GM19468 (cell line): ENCODE measurements at regions not wholly inside any gene's neighbourhood (a gene's known extent, or its start where the extent isn't known, plus 50 kb on each side); places are given as distances from the start of the nearest gene placed in this dataset.

ENCODE experiments used
- ATAC-seq: cut with Tn5 transposase; IDR thresholded peaks from one replicate; pipeline ENCODE4 v1.9.1; 2021; ENCODE audit warnings: mild to moderate bottlenecking, moderate library complexity, moderate number of reproducible peaks; ENCODE audit not compliant: unreplicated experiment; ENCODE audit errors: extremely low read depth

DNA sequence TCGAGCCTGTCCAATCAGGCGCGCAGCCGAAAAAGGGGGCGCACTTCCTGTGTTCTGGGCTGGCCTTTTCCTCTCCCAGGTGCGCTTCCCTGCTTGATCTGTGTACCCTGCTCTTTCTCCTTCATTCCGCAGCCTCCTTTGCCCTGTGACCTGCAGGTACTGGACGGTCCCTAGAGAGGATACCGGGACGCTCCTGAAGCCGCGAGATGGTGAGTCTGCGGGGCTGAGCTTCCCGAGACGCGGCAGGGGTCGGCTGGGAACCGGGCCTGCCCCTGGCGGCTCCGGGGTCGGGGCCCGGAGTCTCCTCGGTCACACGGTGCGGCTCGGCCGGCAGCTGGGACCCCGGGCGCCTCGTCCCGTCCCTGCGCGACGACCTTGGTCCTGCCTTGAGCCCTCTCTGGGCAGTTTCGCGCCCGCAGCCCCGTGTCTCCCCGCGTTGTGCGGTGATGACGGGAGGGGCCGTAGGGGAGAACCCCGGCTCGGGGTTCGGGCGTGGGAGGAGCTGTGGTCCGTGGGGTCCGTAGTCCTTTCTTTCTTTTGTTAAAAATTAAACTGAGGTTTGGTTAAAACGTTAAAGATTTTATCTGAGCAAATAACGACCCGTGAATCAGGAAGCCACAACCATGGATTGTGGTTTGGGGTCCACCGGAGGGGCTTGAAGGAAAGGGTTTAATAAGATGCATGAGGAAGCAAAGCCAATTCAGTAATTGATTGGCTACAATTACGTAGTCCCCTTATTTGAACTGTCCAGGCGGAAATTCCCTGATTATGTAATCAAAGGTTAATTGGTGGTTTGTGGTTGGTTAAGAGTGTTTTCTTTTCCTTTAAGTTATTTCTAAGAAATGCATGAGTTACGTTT, 172.8 kb upstream of the ZNF267 start:
- peak; percentile 28 for ATAC-seq

DNA sequence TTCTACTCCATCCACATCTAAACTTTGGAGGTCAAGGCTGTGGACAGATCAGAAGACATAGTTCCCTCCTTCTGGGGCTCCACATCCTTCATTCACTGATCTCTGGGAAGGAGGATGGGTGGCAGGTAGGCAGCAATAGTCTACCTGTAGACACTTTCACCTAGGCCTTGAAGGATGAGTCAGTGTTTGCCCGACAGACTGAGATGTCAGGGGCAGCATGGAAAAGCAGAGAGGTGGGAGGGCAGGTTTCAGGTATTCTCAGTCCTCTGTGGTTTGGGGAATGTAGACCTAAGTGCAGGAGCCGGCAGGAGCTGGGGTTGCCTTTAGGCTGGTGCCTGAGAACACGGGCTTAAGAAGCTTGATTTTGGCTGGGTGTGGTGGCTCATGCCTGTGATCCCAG, 171.9 kb upstream of the ZNF267 start:
- no peak for ATAC-seq

DNA sequence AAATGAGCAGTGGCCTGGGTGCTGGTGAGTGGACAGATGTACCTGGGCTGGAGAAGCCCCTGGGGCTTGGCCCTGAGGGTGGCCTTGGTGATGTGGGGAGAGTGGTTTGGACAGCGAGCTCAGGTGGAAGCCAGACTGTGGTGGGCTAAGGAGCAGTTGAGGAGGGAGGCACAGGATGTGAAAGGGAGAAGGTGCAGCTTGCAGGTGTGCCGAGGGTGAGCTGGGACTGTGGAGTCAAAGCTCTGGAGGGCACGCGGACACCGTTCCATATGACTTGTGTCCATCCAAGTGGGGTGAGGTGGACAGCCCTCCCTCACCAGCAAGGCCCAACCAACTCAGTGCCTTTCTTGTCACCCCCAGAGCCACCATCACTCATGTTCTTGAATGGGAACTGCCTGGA, 170.8 kb upstream of the ZNF267 start:
- ATAC-seq: no peak

DNA sequence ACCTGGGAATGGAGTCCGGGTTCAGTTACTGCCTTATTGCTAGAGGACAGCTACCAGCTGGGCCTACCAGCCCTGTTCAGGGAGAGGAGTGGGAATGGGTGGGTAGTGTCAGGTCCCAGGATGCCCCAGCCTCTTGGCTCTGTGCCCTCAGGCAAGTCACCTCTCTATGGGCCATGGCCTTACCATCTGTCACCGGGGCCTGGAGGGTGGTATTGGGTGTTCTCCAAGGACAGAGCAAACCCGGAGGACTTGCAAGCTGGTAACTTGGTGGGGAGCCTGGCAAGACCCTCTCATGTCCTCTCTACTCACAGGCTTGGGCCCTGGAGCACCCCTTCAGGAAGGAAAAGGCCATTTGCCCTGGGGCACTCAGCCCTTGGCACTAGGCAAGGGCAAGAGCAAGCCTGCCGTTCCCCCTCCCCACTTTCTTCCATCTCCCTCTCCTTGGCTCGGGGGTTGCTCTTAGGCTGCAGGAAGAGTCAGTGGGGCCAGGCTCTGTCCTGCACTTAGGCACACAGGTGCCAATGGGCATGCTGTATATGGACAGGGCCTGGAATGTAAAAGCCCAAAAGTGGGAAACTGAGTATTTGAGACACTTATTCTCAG, 170.0 kb upstream of the ZNF267 start:
- ATAC-seq: no peak

DNA sequence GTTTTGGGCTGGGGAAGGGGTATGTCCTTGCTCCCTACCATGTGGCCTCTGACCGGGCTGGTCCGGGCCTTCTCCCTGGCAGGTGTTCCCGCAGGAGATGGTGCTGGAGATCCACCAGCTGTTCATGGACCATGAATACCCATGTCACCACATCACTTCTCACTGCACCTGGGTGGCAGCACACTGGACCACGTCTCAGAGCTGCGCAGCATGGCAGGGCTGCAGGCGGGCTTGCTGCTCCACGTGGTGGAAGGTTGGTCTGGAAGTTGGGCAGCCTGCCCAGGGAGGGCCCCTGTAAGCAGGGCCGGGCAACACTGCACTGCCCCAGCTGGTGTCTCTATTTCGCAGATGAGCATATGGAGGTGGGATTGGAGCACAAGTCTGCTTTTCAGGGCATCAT, 169.5 kb upstream of the ZNF267 start:
- ATAC-seq: no peak

DNA sequence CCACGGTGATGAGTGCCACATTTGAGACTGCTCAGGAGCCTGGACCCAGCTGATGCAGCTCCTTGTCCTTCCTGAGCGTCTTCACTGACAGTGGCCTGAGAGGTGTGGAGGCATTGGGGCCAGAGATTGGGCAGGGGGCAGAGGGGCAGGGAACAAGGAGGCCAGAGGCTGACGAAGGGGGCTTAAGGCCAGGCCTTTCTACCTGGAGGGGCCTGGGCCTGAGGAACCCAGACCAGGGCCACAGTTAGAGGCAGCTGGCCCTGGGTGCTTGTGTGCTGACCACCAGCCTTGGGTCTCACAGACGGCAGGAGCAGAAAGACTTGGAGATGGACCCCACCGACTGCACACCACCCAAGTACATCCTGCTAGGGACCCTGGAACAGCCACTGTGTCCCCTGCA, 168.2 kb upstream of the ZNF267 start:
- no peak for ATAC-seq

DNA sequence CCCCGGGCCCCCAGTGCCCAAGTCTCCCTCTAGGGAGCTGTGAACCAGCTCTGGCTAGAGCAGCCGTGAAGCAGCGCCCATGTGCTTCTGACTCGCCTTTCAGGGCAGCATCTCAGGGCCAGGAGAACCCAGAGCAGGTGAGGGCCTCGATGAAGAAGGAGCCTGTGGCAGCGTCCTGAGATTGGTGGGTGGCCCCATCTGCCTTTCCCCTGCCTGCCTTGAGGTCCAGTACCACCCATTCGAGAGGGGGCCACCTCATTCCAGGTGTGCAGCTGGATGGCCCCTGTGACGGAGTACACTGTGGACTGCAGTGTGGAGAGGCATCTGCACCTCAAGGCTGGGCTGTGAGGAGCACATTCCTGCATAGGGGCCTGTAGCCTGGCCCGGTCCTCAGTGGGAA, 167.3 kb upstream of the ZNF267 start:
- ATAC-seq: no peak

DNA sequence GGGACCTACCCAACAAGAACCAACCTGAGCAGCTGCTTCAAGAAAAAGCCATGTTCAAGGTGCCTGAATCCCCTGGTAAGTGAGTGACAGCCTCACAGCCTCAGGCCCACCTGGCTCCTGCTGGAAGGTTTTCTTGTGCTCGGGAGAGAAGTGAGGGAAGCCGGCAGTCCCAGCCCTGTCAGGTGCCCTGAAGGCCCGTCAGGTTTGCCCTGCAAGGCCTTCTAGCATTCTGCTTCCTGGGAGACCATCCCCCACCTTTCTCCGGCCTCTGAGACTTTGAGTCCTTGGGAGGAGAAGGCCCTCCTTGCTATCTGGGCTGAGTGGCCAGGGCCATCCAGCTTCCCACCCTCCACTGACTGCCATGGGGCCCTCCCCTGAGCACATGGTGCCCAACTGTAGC, 166.7 kb upstream of the ZNF267 start:
- no peak for ATAC-seq

DNA sequence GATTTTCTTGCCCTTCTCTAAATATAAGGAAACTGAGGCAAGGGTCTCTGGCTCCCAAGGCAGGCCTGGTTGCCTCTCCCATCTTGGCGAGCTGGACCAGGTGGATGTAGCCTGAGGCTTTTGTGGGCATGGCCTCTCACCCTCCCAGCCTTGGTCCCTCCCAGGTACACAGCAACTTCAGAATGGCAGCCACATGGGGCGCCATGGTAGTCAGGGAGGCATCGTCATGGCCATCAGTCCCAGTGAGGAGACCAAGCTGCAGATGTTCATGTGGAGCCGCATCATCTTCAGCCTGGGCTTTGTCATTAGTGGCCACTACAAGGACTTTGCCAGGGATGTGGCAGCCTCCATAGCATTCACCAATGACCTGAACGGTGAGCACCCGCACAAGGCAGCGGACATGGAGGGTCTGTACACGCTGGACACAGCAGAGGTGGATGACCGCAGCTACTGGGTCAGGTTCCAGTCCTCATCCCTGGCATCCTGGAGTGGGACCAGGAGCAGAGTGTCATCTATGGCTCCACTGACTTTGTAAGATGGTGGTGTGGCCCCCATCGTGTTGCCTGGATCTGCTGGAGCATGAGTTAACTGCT, 165.8 kb upstream of the ZNF267 start:
- ATAC-seq: no peak

DNA sequence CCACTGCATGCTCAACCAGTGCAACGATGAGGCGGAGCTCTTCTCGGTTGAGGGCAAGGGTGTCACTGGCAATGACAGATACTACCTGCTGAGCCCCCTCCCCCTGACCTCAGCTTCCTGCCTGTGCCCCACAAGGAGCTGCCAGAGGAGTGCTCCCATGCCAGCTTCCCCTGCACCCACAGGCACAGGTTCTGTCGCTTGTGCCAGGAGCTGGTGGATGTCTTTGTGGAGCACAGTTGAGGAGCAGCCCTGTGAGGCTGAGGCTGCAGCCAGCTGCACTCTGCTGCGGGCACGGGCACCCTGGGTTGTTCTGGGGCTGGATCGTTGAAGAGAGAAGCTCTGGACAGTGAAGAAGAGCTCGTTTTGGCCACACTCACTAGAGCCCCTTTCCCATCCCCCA, 165.3 kb upstream of the ZNF267 start:
- no peak for ATAC-seq

DNA sequence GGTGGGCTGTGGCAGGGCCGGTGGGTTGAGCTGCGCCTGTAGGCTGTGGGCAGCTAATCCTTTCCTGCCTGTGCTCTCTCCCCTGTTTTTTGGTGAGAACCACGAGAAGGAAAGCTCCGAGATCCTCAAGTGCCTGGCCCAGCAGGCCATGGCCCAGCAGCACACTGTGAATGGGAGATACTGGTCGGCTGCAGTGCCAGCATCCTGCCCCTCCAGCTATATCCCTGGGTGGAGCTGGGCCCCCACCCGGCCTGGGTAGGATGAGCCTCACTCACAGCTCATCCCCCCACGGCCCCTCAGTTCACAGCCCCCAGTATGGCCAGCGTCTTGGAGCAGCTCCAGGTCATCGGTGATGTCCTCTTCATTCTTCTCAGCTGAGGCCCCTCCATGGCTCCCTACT, 164.4 kb upstream of the ZNF267 start:
- ATAC-seq: no peak

DNA sequence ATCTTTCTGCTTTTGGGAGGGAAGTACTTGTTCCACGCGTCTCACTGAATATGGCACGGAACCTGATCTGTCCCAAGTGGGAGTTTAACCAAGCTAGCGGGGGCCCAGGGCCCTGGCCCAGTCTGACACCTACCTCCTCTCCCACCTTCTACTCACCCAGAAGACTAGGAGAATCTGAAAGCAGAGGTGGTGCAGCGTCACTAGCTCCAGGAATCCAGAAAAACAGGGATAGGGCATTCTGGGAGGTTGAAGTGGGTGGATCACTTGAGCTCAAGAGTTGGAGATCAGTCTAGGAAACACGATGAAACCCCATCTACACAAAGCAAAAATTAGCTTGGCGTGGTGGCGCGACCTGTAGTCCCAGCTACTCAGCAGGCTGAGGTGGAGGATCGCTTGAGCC, 163.5 kb upstream of the ZNF267 start:
- no peak for ATAC-seq

DNA sequence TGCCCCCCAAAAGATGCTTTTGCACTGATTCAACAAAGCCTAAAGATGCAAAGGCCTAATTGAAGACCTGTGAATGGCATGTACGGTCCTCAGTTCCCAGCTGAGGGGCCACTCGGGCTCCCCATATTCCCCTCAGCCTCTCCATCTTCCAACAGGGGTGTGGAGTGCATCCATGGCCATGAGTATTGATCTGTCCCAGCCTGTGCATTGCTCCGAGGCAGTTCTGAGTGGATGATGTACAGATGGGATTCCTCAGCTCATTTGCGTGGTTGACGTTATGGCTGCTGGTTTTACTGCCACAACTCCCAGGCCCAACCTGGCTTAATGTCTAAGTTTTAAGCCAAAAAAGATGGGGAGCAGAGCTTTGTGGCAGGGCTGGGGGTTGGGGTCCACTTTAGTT, 162.7 kb upstream of the ZNF267 start:
- ATAC-seq: no peak

DNA sequence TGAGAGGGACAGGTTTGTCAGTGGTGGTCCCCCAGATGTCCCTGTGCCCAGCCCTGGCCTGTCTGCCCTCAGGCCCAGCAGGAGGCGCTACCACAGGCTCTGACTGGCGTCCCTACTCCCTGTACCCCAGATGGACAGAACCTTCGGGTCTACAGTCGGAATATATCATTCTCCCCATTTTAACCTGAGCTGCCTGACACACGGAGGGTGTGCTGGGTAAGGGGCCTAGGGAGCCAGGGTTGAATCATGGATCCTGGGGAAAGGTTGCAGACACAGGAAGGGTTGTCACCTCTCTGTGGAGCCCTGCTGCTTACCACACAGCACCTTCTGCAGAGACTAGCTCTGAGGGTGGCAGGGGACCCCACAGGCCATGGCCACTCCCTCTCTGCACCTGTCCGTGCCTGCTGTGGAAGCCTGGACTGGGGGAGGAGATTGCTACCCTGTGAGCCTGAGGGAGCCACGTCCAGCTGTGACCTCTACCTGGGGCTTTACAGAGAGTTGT, 162.2 kb upstream of the ZNF267 start:
- ATAC-seq: no peak

DNA sequence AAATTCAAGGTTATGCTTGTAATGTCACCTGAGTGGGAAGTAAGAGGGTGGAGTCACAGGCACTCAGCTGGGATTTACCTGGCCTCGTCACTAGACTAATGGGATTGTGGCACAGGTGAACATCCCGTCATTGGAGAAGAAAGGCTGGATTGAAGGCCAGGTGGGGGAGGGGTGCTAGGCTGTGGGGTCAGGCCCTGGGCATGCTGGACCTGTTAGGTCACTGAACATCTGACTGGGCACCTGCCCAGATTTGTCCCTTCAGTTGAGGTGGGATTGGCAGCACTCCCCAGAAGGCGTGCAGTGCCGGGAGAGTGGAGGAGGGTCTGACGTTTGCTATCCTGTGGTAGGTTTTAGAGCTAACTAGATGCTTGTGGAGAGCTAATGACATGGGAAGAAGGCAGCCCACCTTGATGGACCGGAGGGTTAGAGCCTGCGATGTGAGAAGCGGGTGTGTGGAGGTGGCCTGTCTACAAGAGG, 161.5 kb upstream of the ZNF267 start:
- ATAC-seq: no peak

DNA sequence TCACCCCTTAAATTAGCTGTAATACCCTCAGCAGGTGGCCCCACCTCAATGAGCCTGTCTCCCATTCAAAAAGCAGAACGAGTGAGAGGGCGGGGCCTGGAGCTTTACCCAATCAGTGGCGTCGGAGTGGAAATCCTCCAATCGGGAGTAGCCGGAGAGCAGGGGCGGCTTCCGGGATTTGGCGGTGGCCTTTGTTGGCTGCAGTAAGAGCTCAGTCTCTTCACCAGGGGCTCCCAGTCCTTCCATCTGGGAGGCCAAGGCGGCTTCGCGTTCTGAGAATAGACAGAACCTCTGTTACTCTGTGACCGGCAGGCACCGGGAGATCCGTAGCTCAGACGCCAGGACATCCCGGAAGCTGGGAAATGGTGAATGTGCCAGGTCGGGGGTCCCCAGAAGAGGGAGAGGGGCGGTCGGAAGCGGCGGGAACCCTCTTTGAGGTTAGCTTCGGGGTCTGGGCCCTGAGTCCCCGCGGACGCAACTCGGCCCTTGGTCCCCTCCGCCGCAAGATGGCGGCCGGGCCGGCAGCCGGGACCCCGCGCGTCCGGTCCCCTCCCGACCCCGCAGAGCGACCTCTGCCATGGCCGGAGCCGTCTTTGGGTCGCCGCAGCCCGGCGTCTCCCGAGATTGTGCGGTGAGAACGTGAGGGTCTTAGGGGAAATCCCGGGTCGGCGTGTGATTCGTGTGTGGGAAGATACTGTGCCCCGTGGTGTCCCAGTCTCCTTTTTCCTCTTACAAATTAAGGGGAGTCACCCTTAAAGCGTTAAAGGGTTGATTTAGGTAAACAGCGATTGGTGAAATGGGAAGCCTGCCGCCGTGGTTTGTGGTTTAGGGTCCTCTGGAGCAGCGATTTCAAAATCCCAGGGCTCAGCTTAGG, 160.3 kb upstream of the ZNF267 start:
- ATAC-seq: peak; percentile 96

DNA sequence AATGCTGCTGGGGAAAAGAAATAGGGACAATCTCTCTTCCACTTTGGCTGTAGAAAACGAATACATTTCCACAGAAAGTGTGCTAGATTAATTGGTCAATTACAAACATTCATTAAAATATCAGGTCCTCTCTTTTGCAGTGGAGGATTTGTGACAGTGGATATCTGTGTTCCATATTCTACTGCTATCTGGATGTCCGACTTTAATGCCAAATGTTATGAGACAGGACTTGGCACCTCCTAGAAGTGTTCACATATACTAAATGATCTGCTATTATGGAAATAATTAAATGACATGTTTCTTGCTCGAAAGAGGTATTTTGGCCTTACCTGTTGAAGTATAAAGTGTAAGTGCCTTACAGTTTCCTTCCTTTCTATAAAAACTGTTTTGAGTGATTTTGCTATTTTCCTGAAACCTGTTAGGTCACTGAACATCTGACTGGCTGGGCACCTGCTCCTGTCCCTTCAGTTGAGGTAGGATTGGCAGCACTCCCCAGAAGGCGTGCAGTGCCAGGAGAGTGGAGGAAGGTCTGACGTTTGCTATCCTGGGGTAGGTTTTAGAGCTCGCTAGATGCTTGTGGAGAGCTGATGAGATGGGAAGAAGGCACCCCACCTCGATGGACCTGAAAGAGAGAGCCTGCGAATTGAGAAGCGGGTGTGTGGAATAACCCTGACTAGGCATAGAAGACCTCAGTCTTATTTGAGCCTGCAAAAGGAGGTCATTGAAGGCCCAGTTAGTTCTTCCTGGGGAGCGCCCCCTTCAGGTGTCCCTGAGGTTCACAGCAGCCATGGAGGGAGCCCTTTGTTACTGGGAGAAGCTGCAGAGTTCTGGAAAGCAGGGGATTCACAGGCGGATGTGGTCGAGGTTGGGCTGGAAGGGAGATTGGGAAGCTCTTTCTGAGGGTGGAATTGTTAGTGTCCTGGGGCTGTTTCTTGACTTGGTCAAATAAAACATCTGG, 159.4 kb upstream of the ZNF267 start:
- no peak for ATAC-seq

DNA sequence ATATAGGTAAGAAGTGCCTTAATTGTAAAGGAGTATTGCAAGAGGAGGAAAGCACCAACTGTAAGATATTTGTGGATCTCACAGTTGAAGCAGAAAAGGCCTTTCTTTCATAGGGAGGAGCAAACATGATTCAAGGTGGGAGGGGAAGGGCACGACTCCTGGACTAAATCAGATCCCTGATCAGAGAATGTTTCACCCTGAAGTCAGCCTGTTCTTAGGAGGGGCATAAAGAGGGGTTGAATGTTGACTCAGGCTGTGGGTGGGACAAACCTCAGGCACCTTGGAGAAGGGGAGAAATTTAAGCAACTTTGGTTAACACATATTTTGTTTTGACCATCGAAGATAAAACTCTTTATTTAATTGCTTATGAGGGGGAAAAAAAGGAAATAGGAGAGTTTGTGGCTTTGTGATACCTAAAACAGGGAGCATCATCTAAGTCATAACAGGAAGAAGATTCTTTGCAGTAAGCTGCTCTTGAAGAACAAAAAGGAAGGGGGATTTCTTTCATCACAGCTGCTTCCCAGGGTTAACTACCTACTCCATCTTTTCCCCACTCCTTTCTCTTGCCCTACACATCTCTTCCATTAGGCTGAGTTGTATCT, 158.6 kb upstream of the ZNF267 start:
- ATAC-seq: no peak

DNA sequence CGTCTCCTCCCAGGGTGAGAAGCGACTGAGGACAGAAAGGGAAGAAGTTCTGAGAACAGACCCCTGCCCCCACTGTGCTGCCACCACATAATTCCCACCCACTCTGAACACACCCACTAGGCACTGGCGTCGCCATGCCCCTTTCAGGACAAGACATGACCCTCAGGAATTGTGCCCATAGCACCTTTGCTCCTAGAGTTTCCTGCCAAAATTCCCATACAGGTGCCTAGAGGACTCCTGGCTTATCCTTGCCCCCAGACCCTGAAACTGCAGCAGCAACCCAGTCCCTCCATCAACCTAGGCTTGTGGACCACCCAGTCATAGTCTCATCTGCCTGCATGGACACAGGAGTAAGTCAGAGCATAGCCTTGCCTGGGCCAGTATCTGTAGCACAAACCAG, 157.7 kb upstream of the ZNF267 start:
- ATAC-seq: no peak
